Natural killer cell (primary cell): ENCODE measurements at regions not wholly inside any gene's neighbourhood (a gene's known extent, or its start where the extent isn't known, plus 50 kb on each side); places are given as distances from the start of the nearest gene placed in this dataset.

Experiments used
- ATAC-seq, 3 donors: fragments of 150-1000 bp in 2 of 3; fragments of 200-7000 bp in 1 of 3; cut with Tn5 transposase; 1 replicate in 1 of 3; 2 replicates in 2 of 3; pipeline ENCODE4 v1.10.0; 2021; ENCODE audit warnings: mild to moderate bottlenecking in 2 of 3, moderate library complexity in 2 of 3
- DNase-seq, 2 donors: peaks; one replicate each; pipeline versions ENCODE4 v3.0.0 to v3.0.0-alpha.2; 2013 to 2021; ENCODE audit warnings: mixed read lengths in 1 of 2
- H3K27ac ChIP-seq: one replicate; pipeline ENCODE4 v1.5.1; 2013; ENCODE audit warnings: mild to moderate bottlenecking, low read length
- H3K27me3 ChIP-seq: one replicate; pipeline ENCODE4 v1.6.1; 2013; ENCODE audit warnings: low read length; ENCODE audit not compliant: control insufficient read depth, insufficient read depth
- H3K36me3 ChIP-seq: one replicate; pipeline ENCODE4 v1.6.1; 2013; ENCODE audit warnings: low read length; ENCODE audit not compliant: control insufficient read depth, insufficient read depth
- H3K4me1 ChIP-seq: one replicate; pipeline ENCODE4 v1.6.1; 2013; ENCODE audit warnings: low read length; ENCODE audit not compliant: control insufficient read depth, insufficient read depth
- H3K4me3 ChIP-seq: one replicate; pipeline ENCODE4 v1.5.1; 2013; ENCODE audit warnings: low read length
- H3K9me3 ChIP-seq: one replicate; pipeline ENCODE4 v1.6.1; 2013; ENCODE audit warnings: low read length; ENCODE audit not compliant: control insufficient read depth, insufficient read depth
- H3K27ac Mint-ChIP-seq, 2 donors: one replicate each; pipeline ENCODE4 v1.8.0; 2022; ENCODE audit warnings: mild to moderate bottlenecking in 2 of 2, mixed read lengths in 2 of 2, moderate library complexity in 1 of 2
- H3K27me3 Mint-ChIP-seq, 2 donors: one replicate each; pipeline ENCODE4 v1.8.0; 2022; ENCODE audit warnings: low read depth in 2 of 2, mixed read lengths in 2 of 2
- H3K36me3 Mint-ChIP-seq: one replicate; pipeline ENCODE4 v1.8.0; 2022; ENCODE audit warnings: mixed read lengths
- H3K4me1 Mint-ChIP-seq, 2 donors: one replicate each; pipeline ENCODE4 v1.8.0; 2022; ENCODE audit warnings: mixed read lengths in 2 of 2
- H3K4me3 Mint-ChIP-seq: one replicate; pipeline ENCODE4 v1.8.0; 2022; ENCODE audit warnings: mild to moderate bottlenecking, moderate library complexity, mixed read lengths
- H3K9me3 Mint-ChIP-seq, 2 donors: one replicate each; pipeline ENCODE4 v1.8.0; 2022; ENCODE audit warnings: mixed read lengths in 2 of 2
- CTCF ChIP-seq: fragments of 200-600 bp; IDR thresholded peaks from one replicate; pipeline ENCODE4 v1.8.0; 2022; ENCODE audit warnings: antibody characterized with exemption
- WGBS: methylation state at CpG from one replicate; pipeline ENCODE4 v1.1.7; 2013; ENCODE audit warnings: missing lambda C conversion rate; ENCODE audit not compliant: insufficient coverage; 5-methylcytosine and 5-hydroxymethylcytosine counted together
- intact Hi-C: fragments of 100-400 bp; cut with micrococcal nuclease; formaldehyde crosslinking; loops from one replicate; pipeline ENCODE4 v1.14.2; 2022

GRCh38 chr15:62853114-62853840 is 189.3 kb upstream of the TPM1 start:
- ATAC-seq, result no peak
- Mint-ChIP-seq H3K27me3 (peaks cover 0 to 7% of the 10 kb centered on the region in 2 donors), H3K9me3 (no peaks in the 10 kb centered on the region), H3K27ac (no peak overlapping the region), H3K4me1 (peaks cover 16 to 17% of the 10 kb centered on the region in 2 donors), H3K36me3 (no peaks in the 10 kb centered on the region), H3K4me3 (no peak overlapping the region)
- Histone ChIP-seq H3K4me3 (no peak overlapping the region), H3K27ac (no peak overlapping the region), H3K4me1 (peaks cover 14% of the 10 kb centered on the region), H3K27me3 (no peaks in the 10 kb centered on the region), H3K9me3 (no peaks in the 10 kb centered on the region), H3K36me3 (no peaks in the 10 kb centered on the region)
- WGBS, result 89% methylated on average over 4 of the region's 5 CpGs
- DNase-seq, result no peak
- no peak for TF ChIP-seq CTCF
- intact Hi-C loops, result loop anchor here (10.0 kb wide), 1 partner anchor 62 kb away; no protein-coding TSS in a partner anchor

GRCh38 chr15:62853841-62854225 is 188.7 kb upstream of the TPM1 start:
- ATAC-seq, result no peak
- no peak for TF ChIP-seq CTCF
- Mint-ChIP-seq H3K27me3 (peaks cover 0 to 1% of the 10 kb centered on the region in 2 donors), H3K27ac (no peak overlapping the region), H3K4me3 (no peak overlapping the region), H3K9me3 (no peaks in the 10 kb centered on the region), H3K4me1 (peaks cover 18 to 20% of the 10 kb centered on the region in 2 donors), H3K36me3 (no peaks in the 10 kb centered on the region)
- no peaks in the 10 kb centered on the region for H3K36me3 ChIP-seq
- no peaks in the 10 kb centered on the region for H3K9me3 ChIP-seq
- peaks cover 14% of the 10 kb centered on the region for H3K4me1 ChIP-seq
- WGBS, result 92% methylated on average over 6 of the region's 6 CpGs
- H3K4me3 ChIP-seq, result no peak overlapping the region
- no peak overlapping the region for H3K27ac ChIP-seq
- H3K27me3 ChIP-seq, result no peaks in the 10 kb centered on the region
- intact Hi-C loops, result loop anchor here (10.0 kb wide), 1 partner anchor 61 kb away; no protein-coding TSS in a partner anchor
- DNase-seq, result no peak

- 92% methylated on average over 12 of the region's 12 CpGs for WGBS
- Mint-ChIP-seq H3K27me3 (peaks cover 1 to 5% of the 10 kb centered on the region in 2 donors), H3K27ac (no peak overlapping the region), H3K36me3 (no peaks in the 10 kb centered on the region), H3K9me3 (no peaks in the 10 kb centered on the region), H3K4me3 (no peak overlapping the region), H3K4me1 (peaks cover 18 to 20% of the 10 kb centered on the region in 2 donors)
- no peak for TF ChIP-seq CTCF
- ATAC-seq (no peak), DNase-seq (no peak)
- intact Hi-C loops, result loop anchor here (10.0 kb wide), 1 partner anchor 60 kb away; no protein-coding TSS in a partner anchor
- Histone ChIP-seq H3K4me3 (no peak overlapping the region), H3K4me1 (peaks cover 14% of the 10 kb centered on the region), H3K36me3 (no peaks in the 10 kb centered on the region), H3K27ac (no peak overlapping the region), H3K27me3 (no peaks in the 10 kb centered on the region), H3K9me3 (no peaks in the 10 kb centered on the region)
These were observed 188.0 kb upstream of the TPM1 start for GRCh38 chr15:62854420-62855084.
